ENCODE measurements at regions not wholly inside any gene's neighbourhood (a gene's known extent, or its start where the extent isn't known, plus 50 kb on each side); places are given as distances from the start of the nearest gene placed in this dataset.

GRCh38 chr3:175985781-175986180 is 1126.6 kb downstream of the NAALADL2 start:
- H3K9me1 ChIP-seq (ENCODE audit: control insufficient read depth, extremely low read depth, insufficient read depth, low read length): no peaks in the 10 kb centered on the region
- DNase-seq (ENCODE audit: low read depth, low spot score): no peak
- dilution Hi-C loops (cut with MboI; ENCODE audit: extremely low pct_ligation_motif_present, low sequenced_read_pairs): no loop called here
- no peaks in the 10 kb centered on the region for H3K79me2 ChIP-seq (ENCODE audit: control insufficient read depth, insufficient read depth, low read length)
- no peaks in the 10 kb centered on the region for H3K27me3 ChIP-seq (ENCODE audit: control insufficient read depth, extremely low read depth, insufficient read depth, low read length)
- TF ChIP-seq, protein P1, sequence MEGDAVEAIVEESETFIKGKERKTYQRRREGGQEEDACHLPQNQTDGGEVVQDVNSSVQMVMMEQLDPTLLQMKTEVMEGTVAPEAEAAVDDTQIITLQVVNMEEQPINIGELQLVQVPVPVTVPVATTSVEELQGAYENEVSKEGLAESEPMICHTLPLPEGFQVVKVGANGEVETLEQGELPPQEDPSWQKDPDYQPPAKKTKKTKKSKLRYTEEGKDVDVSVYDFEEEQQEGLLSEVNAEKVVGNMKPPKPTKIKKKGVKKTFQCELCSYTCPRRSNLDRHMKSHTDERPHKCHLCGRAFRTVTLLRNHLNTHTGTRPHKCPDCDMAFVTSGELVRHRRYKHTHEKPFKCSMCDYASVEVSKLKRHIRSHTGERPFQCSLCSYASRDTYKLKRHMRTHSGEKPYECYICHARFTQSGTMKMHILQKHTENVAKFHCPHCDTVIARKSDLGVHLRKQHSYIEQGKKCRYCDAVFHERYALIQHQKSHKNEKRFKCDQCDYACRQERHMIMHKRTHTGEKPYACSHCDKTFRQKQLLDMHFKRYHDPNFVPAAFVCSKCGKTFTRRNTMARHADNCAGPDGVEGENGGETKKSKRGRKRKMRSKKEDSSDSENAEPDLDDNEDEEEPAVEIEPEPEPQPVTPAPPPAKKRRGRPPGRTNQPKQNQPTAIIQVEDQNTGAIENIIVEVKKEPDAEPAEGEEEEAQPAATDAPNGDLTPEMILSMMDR (optimal IDR thresholded peaks at IDR 0.05 in 1 of 3, IDR thresholded peaks at IDR 0.05 in 1 of 3, conservative IDR thresholded peaks at IDR 0.05 in 1 of 3; ENCODE audit: extremely low read depth in 1 of 3, insufficient read depth in 2 of 3, low read length in 3 of 3): no peak
- no peak for TF ChIP-seq EZH2 (IDR thresholded peaks at IDR 0.05; ENCODE audit: low read length)
- no peaks in the 10 kb centered on the region for H3K9me3 ChIP-seq (ENCODE audit: control insufficient read depth, low read depth, low read length)
- no peaks in the 10 kb centered on the region for H4K20me1 ChIP-seq (ENCODE audit: control insufficient read depth, extremely low read depth, insufficient read depth, low read length)
- H3K9ac ChIP-seq (ENCODE audit: control insufficient read depth, extremely low read depth, insufficient read depth, low read length): no peak overlapping the region
- no peak overlapping the region for H2AFZ ChIP-seq (ENCODE audit: control insufficient read depth, low read length)
- no peaks in the 10 kb centered on the region for H3K36me3 ChIP-seq (ENCODE audit: control insufficient read depth in 2 of 2, extremely low read depth in 1 of 2, insufficient read depth in 2 of 2, low read length in 2 of 2)
- H3K27ac ChIP-seq (ENCODE audit: control insufficient read depth, insufficient read depth, low read length): no peak overlapping the region
- H3K4me2 ChIP-seq (ENCODE audit: control insufficient read depth, extremely low read depth, insufficient read depth, low read depth, low read length): no peak overlapping the region
- no peaks in the 10 kb centered on the region for H3K4me1 ChIP-seq (ENCODE audit: control insufficient read depth, extremely low read depth, insufficient read depth, low read length)
- FAIRE-seq: no peak
- no peak overlapping the region for H3K4me3 ChIP-seq (ENCODE audit: control insufficient read depth in 2 of 3, extremely low read depth in 1 of 3, insufficient read depth in 2 of 3, low read depth in 1 of 3, low read length in 3 of 3)

DNA sequence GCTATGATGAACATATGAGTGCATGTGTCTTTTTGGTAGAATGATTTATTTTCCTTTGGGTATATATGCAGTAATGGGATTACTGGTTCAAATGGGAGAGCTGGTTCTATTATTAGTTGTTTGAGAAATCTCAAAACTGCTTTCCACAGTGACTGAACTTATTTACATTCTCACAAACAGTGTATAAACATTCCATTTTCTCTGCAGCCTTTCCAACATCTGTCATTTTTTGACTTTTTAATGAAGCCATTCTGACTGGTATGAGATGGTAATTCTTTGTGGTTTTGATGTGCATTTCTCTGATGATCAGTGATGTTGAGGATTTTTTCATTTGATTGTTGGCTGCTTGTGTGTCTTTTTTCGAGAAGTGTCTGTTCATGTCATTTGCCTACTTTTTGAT is 1124.2 kb downstream of the NAALADL2 start:
- no peak overlapping the region for H3K4me2 ChIP-seq (ENCODE audit: control insufficient read depth, extremely low read depth, insufficient read depth, low read depth, low read length)
- FAIRE-seq: no peak
- DNase-seq (ENCODE audit: low read depth, low spot score): no peak
- dilution Hi-C loops (cut with MboI; ENCODE audit: extremely low pct_ligation_motif_present, low sequenced_read_pairs): no loop called here
- no peaks in the 10 kb centered on the region for H3K79me2 ChIP-seq (ENCODE audit: control insufficient read depth, insufficient read depth, low read length)
- peaks cover under 1% of the 10 kb centered on the region for H3K9me3 ChIP-seq (ENCODE audit: control insufficient read depth, low read depth, low read length)
- no peaks in the 10 kb centered on the region for H3K27me3 ChIP-seq (ENCODE audit: control insufficient read depth, extremely low read depth, insufficient read depth, low read length)
- no peaks in the 10 kb centered on the region for H3K9me1 ChIP-seq (ENCODE audit: control insufficient read depth, extremely low read depth, insufficient read depth, low read length)
- no peaks in the 10 kb centered on the region for H3K4me1 ChIP-seq (ENCODE audit: control insufficient read depth, extremely low read depth, insufficient read depth, low read length)
- TF ChIP-seq, protein P1 (optimal IDR thresholded peaks at IDR 0.05 in 1 of 3, IDR thresholded peaks at IDR 0.05 in 1 of 3, conservative IDR thresholded peaks at IDR 0.05 in 1 of 3; ENCODE audit: extremely low read depth in 1 of 3, insufficient read depth in 2 of 3, low read length in 3 of 3): no peak
- no peak for TF ChIP-seq EZH2 (IDR thresholded peaks at IDR 0.05; ENCODE audit: low read length)
- no peaks in the 10 kb centered on the region for H4K20me1 ChIP-seq (ENCODE audit: control insufficient read depth, extremely low read depth, insufficient read depth, low read length)
- H3K36me3 ChIP-seq (ENCODE audit: control insufficient read depth in 2 of 2, extremely low read depth in 1 of 2, insufficient read depth in 2 of 2, low read length in 2 of 2): no peaks in the 10 kb centered on the region
- H3K9ac ChIP-seq (ENCODE audit: control insufficient read depth, extremely low read depth, insufficient read depth, low read length): no peak overlapping the region
- H2AFZ ChIP-seq (ENCODE audit: control insufficient read depth, low read length): no peak overlapping the region
- H3K27ac ChIP-seq (ENCODE audit: control insufficient read depth, insufficient read depth, low read length): no peak overlapping the region
- no peak overlapping the region for H3K4me3 ChIP-seq (ENCODE audit: control insufficient read depth in 2 of 3, extremely low read depth in 1 of 3, insufficient read depth in 2 of 3, low read depth in 1 of 3, low read length in 3 of 3)
